ENCODE measurements at regions not wholly inside any gene's neighbourhood (a gene's known extent, or its start where the extent isn't known, plus 50 kb on each side); places are given as distances from the start of the nearest gene placed in this dataset.
A peak's percentile ranks its signal among the peaks of the same experiment; 100 is the strongest.

- TF ChIP-seq SOX13 (IDR thresholded peaks at IDR 0.05) (peak; percentile 52; the same call in 1 of the 2 replicates), SOX13 (CRISPR knock-in tag; conservative IDR thresholded peaks at IDR 0.05 in 1 of 2, IDR thresholded peaks at IDR 0.05 in 1 of 2) (peak in 1 of 2 experiments; percentile 92; a peak in 2 of 4 replicates), ZNF264 (CRISPR knock-in tag; IDR thresholded peaks at IDR 0.05) (0 out of 2 replicates have a peak, but pooled peaks have one; percentile 15), GABPA (IDR thresholded peaks at IDR 0.05; ENCODE audit: low read depth, low read length) (no peak), GABPA (CRISPR knock-in tag; IDR thresholded peaks at IDR 0.05; ENCODE audit: low read depth) (0 out of 2 replicates have a peak, but pooled peaks have one; percentile 12), FOXA1 (IDR thresholded peaks at IDR 0.05) (no peak), FOXA1 (CRISPR knock-in tag; IDR thresholded peaks at IDR 0.05) (0 out of 2 replicates have a peak, but pooled peaks have one; percentile 16), KAT7 (CRISPR knock-in tag; IDR thresholded peaks at IDR 0.05; ENCODE audit: borderline replicate concordance) (no peak), LRRFIP1 (CRISPR knock-in tag; conservative IDR thresholded peaks at IDR 0.05) (no peak), ZFX (CRISPR knock-in tag; IDR thresholded peaks at IDR 0.05; ENCODE audit: low read depth) (peak; percentile 39; the same call in 1 of the 2 replicates), NR1H2 (CRISPR knock-in tag; IDR thresholded peaks at IDR 0.05; ENCODE audit: borderline replicate concordance, low read depth) (no peak), HHEX (CRISPR knock-in tag; IDR thresholded peaks at IDR 0.05) (no peak), LCORL (IDR thresholded peaks at IDR 0.05) (no peak), LCORL (CRISPR knock-in tag; IDR thresholded peaks at IDR 0.05) (0 out of 2 replicates have a peak, but pooled peaks have one; percentile 26), BCL3 (CRISPR knock-in tag; IDR thresholded peaks at IDR 0.05) (no peak), TBX2 (CRISPR knock-in tag; IDR thresholded peaks at IDR 0.05; ENCODE audit: borderline replicate concordance) (peak; percentile 34; the same call in 1 of the 2 replicates), KDM6A (CRISPR knock-in tag; IDR thresholded peaks at IDR 0.05; ENCODE audit: low read depth) (peak; percentile 25; the same call in 1 of the 2 replicates), ZNF12 (CRISPR knock-in tag; IDR thresholded peaks at IDR 0.05) (0 out of 2 replicates have a peak, but pooled peaks have one; percentile 10), ZNF136 (CRISPR knock-in tag; IDR thresholded peaks at IDR 0.05; ENCODE audit: low read depth) (no peak), TCF12 (IDR thresholded peaks at IDR 0.05) (no peak), TCF12 (CRISPR knock-in tag; IDR thresholded peaks at IDR 0.05) (no peak), SOX5 (CRISPR knock-in tag; IDR thresholded peaks at IDR 0.05; ENCODE audit: borderline replicate concordance) (peak; percentile 72), NBN (conservative IDR thresholded peaks at IDR 0.05) (no peak), ASH2L (IDR thresholded peaks at IDR 0.05; ENCODE audit: insufficient read length, low read depth, low read length) (peak; percentile 34)
- TF ChIP-seq, protein P1, sequence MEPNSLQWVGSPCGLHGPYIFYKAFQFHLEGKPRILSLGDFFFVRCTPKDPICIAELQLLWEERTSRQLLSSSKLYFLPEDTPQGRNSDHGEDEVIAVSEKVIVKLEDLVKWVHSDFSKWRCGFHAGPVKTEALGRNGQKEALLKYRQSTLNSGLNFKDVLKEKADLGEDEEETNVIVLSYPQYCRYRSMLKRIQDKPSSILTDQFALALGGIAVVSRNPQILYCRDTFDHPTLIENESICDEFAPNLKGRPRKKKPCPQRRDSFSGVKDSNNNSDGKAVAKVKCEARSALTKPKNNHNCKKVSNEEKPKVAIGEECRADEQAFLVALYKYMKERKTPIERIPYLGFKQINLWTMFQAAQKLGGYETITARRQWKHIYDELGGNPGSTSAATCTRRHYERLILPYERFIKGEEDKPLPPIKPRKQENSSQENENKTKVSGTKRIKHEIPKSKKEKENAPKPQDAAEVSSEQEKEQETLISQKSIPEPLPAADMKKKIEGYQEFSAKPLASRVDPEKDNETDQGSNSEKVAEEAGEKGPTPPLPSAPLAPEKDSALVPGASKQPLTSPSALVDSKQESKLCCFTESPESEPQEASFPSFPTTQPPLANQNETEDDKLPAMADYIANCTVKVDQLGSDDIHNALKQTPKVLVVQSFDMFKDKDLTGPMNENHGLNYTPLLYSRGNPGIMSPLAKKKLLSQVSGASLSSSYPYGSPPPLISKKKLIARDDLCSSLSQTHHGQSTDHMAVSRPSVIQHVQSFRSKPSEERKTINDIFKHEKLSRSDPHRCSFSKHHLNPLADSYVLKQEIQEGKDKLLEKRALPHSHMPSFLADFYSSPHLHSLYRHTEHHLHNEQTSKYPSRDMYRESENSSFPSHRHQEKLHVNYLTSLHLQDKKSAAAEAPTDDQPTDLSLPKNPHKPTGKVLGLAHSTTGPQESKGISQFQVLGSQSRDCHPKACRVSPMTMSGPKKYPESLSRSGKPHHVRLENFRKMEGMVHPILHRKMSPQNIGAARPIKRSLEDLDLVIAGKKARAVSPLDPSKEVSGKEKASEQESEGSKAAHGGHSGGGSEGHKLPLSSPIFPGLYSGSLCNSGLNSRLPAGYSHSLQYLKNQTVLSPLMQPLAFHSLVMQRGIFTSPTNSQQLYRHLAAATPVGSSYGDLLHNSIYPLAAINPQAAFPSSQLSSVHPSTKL (CRISPR knock-in tag; IDR thresholded peaks at IDR 0.05), result 0 out of 2 replicates have a peak, but pooled peaks have one; percentile 44
- TF ChIP-seq, protein P2, sequence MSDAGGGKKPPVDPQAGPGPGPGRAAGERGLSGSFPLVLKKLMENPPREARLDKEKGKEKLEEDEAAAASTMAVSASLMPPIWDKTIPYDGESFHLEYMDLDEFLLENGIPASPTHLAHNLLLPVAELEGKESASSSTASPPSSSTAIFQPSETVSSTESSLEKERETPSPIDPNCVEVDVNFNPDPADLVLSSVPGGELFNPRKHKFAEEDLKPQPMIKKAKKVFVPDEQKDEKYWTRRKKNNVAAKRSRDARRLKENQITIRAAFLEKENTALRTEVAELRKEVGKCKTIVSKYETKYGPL (CRISPR knock-in tag; IDR thresholded peaks at IDR 0.05), result no peak
Measured at GRCh38 chr14:103246070-103246469, 88.0 kb upstream of the EIF5 start (continued).

Measured in HepG2 (cell line).